HG03045 (cell line): ENCODE measurements at regions not wholly inside any gene's neighbourhood (a gene's known extent, or its start where the extent isn't known, plus 50 kb on each side); places are given as distances from the start of the nearest gene placed in this dataset.

ENCODE experiments used
- ATAC-seq: cut with Tn5 transposase; IDR thresholded peaks from one replicate; pipeline ENCODE4 v1.9.1; 2021; ENCODE audit warnings: mild to moderate bottlenecking, moderate library complexity; ENCODE audit not compliant: unreplicated experiment

- ATAC-seq, result no peak
Measured at GRCh38 chr7:13359656-13360055, 629.8 kb downstream of the ETV1 start.

GRCh38 chr7:13386741-13387140 is 602.7 kb downstream of the ETV1 start:
- ATAC-seq, result no peak

DNA sequence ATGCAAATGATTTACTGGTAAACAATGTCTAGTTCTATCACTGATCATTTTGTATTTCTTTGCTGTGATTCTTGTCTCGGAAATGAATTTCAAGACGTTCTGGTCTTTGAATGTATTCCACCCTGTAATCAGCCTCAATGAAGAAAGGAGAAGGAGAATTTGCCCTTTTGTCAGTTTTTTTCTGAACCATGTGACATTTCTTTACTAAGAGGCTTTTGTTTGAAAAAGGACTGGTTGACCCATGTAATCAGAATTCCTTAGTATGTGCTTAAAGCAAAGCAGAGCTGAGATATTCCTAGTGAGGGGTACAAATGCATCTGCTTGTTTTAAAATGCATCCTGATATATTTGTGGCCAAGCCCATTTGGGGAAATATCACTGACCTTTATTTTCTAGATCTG is 581.6 kb downstream of the ETV1 start:
- no peak for ATAC-seq

GRCh38 chr7:13411151-13411550 is 578.3 kb downstream of the ETV1 start:
- no peak for ATAC-seq

DNA sequence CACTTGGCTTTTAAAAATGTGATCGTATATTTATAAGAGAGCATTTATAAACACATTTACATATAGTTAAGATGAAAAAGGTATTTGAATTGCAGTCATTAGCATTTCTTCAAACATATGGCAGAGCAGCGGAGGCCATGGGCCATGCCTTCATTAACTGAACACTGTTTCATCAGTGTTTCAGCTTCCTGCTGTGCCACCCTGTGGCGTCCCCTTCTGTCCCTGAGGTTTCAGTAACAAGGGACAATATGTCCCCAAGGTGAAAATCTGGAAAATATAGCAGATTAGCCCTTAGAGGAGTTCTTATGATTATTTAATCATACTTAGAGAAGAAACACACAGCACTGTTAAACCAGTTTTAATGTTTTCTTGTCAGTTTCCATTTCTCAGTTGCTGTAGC is 577.8 kb downstream of the ETV1 start:
- ATAC-seq, result no peak

DNA sequence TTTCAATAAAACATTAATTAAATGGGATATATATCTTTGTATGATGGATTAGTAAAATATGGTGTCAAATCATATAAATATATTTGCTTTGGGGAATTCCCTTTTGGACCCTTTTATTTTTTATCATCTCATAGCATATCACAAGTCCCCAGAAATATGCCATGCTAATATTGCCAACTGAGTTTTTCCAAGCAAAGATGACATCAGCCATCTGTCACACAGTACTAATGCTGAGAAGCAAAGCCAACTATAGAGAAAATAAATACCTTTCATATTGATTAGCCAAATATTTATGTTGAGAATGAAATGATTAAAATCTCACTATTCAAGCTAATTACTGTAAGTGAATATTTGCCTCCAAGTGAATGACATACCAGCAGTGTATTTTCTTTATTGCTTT is 575.3 kb downstream of the ETV1 start:
- no peak for ATAC-seq

DNA sequence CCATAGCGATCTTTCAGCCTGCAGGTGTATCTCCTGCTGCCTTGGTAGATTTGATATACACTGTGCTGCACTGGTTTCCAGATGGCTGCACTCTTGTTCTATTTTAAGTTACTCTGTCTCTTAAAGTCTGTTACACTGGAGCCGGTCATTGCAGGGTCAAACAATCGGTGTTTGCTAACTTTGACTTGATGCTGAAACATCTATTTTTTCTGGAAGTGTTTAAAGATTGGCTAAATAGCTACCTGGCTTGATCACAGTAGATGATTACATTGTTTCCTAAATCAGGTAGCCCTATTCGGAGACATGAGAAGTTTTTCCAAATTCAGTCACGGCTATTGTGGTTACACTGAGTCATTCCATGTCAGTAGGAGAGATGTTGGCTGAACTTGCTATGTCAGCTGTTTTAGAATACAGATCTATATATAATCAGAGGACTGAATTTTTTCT is 574.8 kb downstream of the ETV1 start:
- no peak for ATAC-seq

DNA sequence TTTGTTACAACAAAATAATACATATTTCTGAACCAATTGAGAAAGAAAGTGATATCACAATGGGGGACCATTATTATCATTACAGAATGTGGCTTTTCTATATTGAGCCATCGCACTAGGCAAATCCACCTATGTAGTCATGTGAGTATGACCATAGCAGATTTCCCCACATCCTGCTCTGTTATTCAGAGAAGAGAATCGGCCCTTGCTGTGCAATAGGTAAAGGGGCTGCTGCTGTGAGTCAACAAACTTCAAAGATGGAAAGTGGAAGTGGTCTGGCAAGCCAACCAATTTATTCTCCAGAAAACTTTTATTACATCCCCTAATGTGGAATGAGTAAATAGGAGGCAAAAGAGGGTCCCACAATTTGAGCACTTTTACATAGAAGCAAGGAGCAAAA is 573.4 kb downstream of the ETV1 start:
- ATAC-seq, result no peak

- ATAC-seq, result no peak
Measured at GRCh38 chr7:13416544-13416943, 572.9 kb downstream of the ETV1 start.

DNA sequence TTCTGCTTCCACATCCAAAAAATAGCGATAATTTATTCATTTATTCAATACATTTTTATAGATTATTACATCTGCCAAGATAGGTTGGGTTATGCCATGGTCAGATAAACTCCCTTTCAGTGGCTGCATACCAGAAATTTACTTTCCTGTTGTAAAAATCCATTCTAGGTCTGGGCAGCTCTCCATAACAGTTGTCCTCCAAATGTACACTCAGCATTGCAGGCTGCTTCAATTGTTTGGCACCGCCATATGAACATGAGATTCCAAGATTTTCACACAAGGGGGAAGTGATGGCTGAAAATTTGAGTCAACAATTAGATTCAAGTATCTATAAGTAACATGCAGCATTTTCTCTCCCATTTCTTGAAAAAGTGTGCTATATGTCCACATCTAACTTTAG is 568.7 kb downstream of the ETV1 start:
- no peak for ATAC-seq

DNA sequence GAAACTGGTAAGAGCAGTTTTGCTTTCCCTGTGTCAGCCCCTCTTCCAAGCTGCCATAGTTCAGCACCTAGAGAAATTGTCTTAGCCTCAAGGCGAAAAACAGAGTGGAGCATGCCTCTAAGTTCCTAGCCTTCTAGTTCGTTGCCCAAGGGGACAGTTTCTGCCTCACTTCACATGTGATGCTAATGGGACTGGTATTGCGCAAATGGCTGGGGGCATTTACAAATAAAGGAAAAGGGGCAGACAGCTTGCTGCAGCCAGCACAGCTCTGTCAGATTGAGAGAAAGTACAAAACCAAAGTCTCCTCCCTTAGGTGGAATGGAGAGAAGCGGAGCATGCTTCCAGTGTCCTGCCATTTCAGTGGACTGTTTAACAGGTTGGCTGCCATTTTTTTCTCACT is 567.7 kb downstream of the ETV1 start:
- ATAC-seq, result no peak

GRCh38 chr7:13433946-13434345 is 555.5 kb downstream of the ETV1 start:
- no peak for ATAC-seq

DNA sequence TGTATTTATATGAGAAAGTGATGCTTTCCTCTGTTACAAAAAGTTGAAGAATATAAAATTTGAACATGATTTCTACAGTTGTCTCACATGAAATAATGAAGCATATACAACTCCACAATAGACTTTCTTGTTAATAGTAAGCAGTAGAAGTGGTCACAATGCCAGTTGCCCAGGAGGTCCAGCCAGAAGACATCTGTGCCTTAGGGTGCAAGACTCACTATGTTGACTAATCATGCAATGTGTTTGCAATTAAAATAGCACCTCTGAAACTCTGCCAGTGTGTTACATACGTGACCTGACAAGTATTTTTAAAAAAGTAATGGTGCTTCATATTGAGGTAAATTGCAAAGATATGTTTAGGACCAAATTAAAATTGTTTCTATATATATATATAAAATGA is 547.2 kb downstream of the ETV1 start:
- no peak for ATAC-seq

GRCh38 chr7:13447637-13448036 is 541.8 kb downstream of the ETV1 start:
- no peak for ATAC-seq

GRCh38 chr7:13448243-13448642 is 541.2 kb downstream of the ETV1 start:
- ATAC-seq, result no peak

- ATAC-seq, result no peak
Measured at GRCh38 chr7:13449460-13449859, 540.0 kb downstream of the ETV1 start.

DNA sequence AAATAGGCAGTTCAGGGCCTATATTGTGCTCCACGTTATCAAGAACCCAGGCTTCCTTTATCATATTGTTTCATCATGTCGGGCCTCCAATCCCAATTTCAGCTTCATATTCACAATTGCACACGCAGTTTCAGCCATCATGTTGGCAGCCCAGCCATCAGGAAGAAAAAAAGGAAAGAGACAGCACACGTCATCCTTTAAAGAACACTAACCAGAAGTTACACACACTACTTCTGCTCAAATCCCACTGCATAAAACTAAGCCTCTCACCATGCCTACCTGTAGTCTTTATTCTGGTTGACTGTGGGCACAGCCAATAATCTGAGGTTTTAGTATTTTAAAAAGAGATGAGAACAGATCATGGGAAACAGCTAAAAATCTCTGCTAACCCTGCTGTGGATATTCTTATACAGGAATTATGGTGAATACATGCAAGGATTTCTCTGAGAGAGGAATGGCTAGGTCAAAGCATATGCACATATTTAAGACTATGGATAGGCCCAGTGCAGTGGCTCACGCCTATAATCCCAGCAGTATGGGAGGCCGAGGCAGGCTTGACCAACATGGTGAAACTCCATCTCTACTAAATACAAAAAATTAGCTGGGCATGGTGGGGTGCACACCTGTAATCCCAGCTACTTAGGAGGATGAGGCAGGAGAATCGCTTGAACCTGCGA is 534.4 kb downstream of the ETV1 start:
- ATAC-seq, result no peak

DNA sequence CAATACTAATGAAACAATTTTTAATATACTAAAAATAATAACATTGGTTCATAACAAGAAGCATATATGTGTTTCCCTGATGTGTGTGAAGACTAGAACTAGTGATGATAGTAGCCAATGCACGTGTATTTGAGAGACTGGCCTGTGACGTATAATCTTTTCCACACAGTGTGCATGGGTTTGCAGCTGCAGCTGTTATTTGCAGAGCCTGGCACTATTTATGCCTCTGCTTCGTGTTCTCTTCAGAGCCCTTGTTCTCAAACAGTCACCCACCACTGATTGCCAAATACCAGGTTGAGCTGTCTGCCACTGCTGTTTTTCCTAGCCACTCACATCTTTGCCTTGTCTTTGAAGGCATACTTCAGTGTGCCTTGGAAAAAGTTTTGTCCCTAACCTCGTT is 531.7 kb downstream of the ETV1 start:
- no peak for ATAC-seq

DNA sequence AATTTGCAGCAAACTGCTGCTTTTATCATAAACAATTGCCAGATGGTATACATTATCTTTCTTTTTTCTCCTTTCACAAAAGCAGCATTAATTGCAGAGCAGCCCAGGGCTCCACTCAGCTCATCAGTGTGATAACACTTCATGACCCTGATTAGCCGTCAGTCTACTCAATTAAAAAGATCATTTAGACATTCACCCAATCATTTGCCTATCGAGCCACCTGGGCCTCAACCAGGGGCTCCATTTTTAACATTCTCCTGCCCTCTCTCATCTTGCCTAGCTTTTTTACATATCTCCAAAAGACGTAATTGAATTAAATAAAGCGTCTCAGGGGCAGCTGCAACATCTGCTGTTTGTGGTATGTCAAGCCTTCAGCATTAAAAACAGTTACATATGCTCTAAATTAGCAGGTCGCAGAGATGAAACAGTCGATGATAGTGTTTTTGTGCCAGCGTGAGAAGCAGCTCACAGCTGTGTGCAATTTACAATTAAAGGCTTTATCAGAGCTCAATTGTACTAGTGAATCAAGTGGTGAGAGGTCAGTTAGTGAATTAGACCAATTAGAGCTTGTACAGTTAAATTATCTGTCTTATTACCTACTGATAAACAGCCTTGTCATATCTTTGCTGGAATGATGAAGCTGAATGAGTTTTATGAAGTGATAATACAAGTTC is 522.5 kb downstream of the ETV1 start:
- no peak for ATAC-seq

DNA sequence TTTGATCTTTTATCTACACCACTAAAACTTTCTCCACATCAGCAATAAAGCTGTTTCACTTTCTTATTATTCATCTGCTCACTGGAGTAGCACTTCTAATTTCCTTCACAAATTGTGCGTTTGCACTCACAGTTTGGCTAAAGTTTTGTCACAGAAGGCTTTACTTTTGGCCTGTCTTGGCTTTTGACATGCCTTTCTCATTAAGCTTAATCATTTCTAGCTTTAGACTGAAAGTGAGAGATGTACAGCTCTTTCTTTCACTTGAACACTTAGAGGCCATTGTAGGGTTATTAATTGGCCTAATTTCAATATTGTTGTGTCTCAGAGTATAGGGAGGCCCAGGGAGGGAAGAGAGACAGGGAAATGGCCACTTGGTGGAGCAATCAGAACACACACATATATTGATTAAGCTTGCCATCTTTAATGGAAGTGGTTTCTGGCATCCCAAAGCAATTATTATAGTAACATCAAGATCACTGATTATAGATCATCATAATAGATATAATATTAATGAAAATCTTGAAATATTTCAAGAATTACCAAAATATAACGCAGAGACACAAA is 512.5 kb downstream of the ETV1 start:
- no peak for ATAC-seq

- no peak for ATAC-seq
Measured at GRCh38 chr7:13489386-13489785, 500.1 kb downstream of the ETV1 start.

DNA sequence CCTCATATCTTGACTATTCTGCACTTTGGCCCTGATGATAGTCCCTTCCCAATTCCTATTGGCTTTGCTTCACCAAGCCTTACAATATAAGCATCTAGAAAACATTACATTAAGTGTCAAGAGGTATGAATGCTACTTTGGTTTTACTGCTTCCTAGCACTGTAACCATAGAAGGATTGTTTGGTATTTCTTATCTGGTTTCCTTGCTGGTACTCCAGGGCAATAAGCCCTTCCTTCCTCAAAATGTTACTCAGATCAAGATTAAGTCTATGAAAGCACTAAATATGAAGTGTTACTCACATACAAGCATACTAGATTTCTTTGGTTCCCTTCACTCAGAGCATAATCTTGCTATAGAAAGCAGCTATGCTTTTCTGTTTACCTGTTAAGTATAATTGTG is 492.5 kb downstream of the ETV1 start:
- ATAC-seq, result no peak
